Calu3 (cell line): ENCODE measurements at regions not wholly inside any gene's neighbourhood (a gene's known extent, or its start where the extent isn't known, plus 50 kb on each side); places are given as distances from the start of the nearest gene placed in this dataset.

ENCODE experiments used
- BruUV-seq: library from RNA; stranded (reverse); fragments of 400-500 nt; replicated peaks from 2 replicates; lab custom pipeline; 2021; lab: Mats Ljungman, UMichigan
- CTCF ChIA-PET: fragments of 300-600 bp; sonication (Branson Sonifier 250); formaldehyde crosslinking; loops from one replicate; lab custom pipeline; 2022; ENCODE audit warnings: antibody characterized with exemption; lab: Charles Lee
- DNase-seq: peaks from one replicate; pipeline ENCODE4 v3.0.0; 2022
- H3K27ac Mint-ChIP-seq: one replicate; pipeline ENCODE4 v1.8.0; 2022; ENCODE audit warnings: mixed read lengths; ENCODE audit not compliant: unreplicated experiment
- H3K27me3 Mint-ChIP-seq: one replicate; pipeline ENCODE4 v1.8.0; 2022; ENCODE audit warnings: mixed read lengths; ENCODE audit not compliant: unreplicated experiment
- H3K36me3 Mint-ChIP-seq: one replicate; pipeline ENCODE4 v1.8.0; 2022; ENCODE audit warnings: mild to moderate bottlenecking, moderate library complexity, mixed read lengths; ENCODE audit not compliant: insufficient read depth, unreplicated experiment
- H3K4me1 Mint-ChIP-seq: one replicate; pipeline ENCODE4 v1.8.0; 2022; ENCODE audit warnings: mild to moderate bottlenecking, low read depth, mixed read lengths; ENCODE audit not compliant: unreplicated experiment
- H3K4me3 Mint-ChIP-seq: one replicate; pipeline ENCODE4 v1.8.0; 2022; ENCODE audit warnings: mild to moderate bottlenecking, low read depth, moderate library complexity, mixed read lengths; ENCODE audit not compliant: unreplicated experiment
- H3K9me3 Mint-ChIP-seq: one replicate; pipeline ENCODE4 v1.8.0; 2022; ENCODE audit warnings: low read depth, mixed read lengths; ENCODE audit not compliant: unreplicated experiment
- intact Hi-C: fragments of 100-400 bp; cut with micrococcal nuclease; formaldehyde crosslinking; loops from one replicate; pipeline ENCODE4 v1.10.0; 2022; ENCODE audit not compliant: unreplicated experiment
- TF ChIP-seq, protein P1 (sequence below): fragments of 200-600 bp; IDR thresholded peaks from one replicate; pipeline ENCODE4 v1.8.0; 2022; ENCODE audit warnings: antibody characterized with exemption; ENCODE audit not compliant: unreplicated experiment

DNA sequence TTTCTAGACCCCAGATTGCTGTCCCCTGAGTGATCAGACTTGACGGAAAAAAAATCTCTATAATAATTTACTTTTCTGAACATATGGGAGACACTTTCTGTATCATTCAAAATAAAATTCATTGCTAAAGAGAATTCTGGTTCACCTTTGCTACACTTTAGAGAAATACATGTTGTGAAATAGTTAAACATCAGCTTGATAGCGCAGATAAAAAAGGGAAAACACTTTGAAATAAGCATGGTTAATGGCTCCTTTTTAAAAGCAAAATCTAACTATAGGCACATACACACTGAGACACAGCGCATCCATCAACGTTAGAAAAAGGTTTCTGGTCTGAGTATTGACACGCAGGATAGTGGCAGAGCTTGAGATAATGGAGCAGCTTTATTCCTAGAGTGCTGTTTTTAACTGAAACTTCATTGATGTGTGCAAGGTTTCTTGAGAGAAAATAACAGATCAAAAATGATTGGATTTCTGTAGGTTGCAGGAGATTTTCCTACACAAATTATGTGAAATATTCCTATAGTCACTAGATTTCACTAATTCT, 341.2 kb downstream of the MZT1 start:
- no TSS peak for BruUV-seq
- DNase-seq: no peak
- no peak overlapping the region for H3K27ac Mint-ChIP-seq
- H3K4me3 Mint-ChIP-seq: no peak overlapping the region
- no peaks in the 10 kb centered on the region for H3K27me3 Mint-ChIP-seq
- intact Hi-C loops: no loop called here
- TF ChIP-seq, protein P1, sequence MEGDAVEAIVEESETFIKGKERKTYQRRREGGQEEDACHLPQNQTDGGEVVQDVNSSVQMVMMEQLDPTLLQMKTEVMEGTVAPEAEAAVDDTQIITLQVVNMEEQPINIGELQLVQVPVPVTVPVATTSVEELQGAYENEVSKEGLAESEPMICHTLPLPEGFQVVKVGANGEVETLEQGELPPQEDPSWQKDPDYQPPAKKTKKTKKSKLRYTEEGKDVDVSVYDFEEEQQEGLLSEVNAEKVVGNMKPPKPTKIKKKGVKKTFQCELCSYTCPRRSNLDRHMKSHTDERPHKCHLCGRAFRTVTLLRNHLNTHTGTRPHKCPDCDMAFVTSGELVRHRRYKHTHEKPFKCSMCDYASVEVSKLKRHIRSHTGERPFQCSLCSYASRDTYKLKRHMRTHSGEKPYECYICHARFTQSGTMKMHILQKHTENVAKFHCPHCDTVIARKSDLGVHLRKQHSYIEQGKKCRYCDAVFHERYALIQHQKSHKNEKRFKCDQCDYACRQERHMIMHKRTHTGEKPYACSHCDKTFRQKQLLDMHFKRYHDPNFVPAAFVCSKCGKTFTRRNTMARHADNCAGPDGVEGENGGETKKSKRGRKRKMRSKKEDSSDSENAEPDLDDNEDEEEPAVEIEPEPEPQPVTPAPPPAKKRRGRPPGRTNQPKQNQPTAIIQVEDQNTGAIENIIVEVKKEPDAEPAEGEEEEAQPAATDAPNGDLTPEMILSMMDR: no peak
- CTCF ChIA-PET: no interaction called here
- H3K4me1 Mint-ChIP-seq: peaks cover 16% of the 10 kb centered on the region
- H3K36me3 Mint-ChIP-seq: no peaks in the 10 kb centered on the region
- H3K9me3 Mint-ChIP-seq: peaks cover 3% of the 10 kb centered on the region

DNA sequence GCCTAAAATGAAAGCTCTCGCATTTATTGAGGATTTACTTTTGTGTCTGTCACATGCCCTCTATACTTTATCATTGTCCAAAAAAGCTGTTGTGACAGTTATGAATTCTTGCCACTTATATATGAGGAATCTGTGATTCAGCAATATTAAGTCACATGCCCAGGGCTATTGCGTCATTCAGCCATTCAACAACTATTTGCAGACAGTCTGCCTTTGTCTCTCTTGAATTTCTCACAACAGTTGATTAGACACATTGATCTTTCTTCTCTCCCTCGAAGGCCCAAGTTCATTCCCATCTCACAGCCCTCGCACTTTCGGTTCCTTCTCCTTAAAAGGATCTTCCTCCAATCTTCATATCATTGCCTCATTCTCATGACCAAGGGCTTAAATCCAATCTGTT, 342.6 kb downstream of the MZT1 start:
- no peaks in the 10 kb centered on the region for H3K27me3 Mint-ChIP-seq
- H3K27ac Mint-ChIP-seq: no peak overlapping the region
- CTCF ChIA-PET: no interaction called here
- peaks cover 16% of the 10 kb centered on the region for H3K4me1 Mint-ChIP-seq
- H3K4me3 Mint-ChIP-seq: no peak overlapping the region
- H3K9me3 Mint-ChIP-seq: peaks cover 3% of the 10 kb centered on the region
- H3K36me3 Mint-ChIP-seq: no peaks in the 10 kb centered on the region
- BruUV-seq: no TSS peak
- DNase-seq: no peak
- TF ChIP-seq, protein P1: no peak
- intact Hi-C loops: no loop called here

DNA sequence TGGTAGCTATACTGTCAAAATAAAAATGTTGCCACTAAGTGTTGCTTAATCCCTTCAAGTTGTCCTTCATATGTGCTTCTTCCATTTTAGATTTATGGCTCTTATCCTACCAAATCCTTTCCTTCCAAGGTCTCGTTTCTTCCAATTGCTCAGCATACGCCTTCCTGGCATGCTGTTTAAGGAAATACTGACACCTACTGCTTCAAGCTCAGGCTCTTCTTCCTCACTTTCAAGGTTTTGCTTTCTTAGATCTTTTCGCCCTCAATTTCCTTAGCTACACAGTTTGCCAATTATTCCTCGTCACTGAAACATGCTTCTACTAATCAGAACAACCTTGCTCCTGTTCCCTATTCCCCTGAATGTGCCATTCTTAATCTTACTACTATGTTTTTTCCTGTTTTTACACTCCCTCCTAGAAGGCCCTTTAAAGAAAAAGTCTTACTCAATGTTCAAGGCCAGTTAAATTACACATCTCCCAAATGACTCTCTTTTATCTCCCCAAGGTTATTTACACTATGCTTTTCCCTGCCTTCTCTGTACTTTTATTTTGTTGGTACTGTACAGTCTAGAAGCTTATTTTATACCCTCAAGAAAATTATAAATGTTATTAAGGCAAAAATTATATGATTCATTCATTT, 343.1 kb downstream of the MZT1 start:
- Mint-ChIP-seq H3K4me3 (no peak overlapping the region), H3K27me3 (no peaks in the 10 kb centered on the region), H3K4me1 (peaks cover 16% of the 10 kb centered on the region), H3K36me3 (no peaks in the 10 kb centered on the region), H3K9me3 (peaks cover 3% of the 10 kb centered on the region), H3K27ac (no peak overlapping the region)
- no TSS peak for BruUV-seq
- TF ChIP-seq, protein P1: no peak
- no peak for DNase-seq
- intact Hi-C loops: no loop called here
- CTCF ChIA-PET: no interaction called here

DNA sequence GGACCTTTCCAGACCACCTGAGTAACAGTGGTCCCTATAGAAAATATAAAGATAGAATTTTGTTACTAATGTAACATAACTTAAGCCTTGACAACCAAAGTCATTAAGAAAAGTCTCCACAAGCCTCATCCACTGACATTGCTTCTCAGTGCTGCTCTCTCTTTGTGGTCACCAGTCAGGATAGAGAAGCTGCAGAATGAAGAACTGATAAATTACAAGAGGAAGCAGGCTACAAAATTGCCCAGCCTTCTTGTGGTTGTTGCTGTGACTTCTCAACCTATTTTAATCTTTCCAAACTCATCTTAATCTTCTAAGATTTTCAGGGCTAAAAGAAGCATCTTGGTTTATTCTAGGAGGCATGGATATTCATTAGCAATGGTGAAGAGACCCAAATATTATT, 343.8 kb downstream of the MZT1 start:
- Mint-ChIP-seq H3K9me3 (peaks cover 3% of the 10 kb centered on the region), H3K27me3 (no peaks in the 10 kb centered on the region), H3K4me3 (no peak overlapping the region), H3K27ac (no peak overlapping the region), H3K4me1 (peaks cover 16% of the 10 kb centered on the region), H3K36me3 (no peaks in the 10 kb centered on the region)
- no TSS peak for BruUV-seq
- DNase-seq: no peak
- TF ChIP-seq, protein P1: no peak
- intact Hi-C loops: no loop called here
- CTCF ChIA-PET: no interaction called here
